ENCODE measurements at regions not wholly inside any gene's neighbourhood (a gene's known extent, or its start where the extent isn't known, plus 50 kb on each side); places are given as distances from the start of the nearest gene placed in this dataset.

DNA sequence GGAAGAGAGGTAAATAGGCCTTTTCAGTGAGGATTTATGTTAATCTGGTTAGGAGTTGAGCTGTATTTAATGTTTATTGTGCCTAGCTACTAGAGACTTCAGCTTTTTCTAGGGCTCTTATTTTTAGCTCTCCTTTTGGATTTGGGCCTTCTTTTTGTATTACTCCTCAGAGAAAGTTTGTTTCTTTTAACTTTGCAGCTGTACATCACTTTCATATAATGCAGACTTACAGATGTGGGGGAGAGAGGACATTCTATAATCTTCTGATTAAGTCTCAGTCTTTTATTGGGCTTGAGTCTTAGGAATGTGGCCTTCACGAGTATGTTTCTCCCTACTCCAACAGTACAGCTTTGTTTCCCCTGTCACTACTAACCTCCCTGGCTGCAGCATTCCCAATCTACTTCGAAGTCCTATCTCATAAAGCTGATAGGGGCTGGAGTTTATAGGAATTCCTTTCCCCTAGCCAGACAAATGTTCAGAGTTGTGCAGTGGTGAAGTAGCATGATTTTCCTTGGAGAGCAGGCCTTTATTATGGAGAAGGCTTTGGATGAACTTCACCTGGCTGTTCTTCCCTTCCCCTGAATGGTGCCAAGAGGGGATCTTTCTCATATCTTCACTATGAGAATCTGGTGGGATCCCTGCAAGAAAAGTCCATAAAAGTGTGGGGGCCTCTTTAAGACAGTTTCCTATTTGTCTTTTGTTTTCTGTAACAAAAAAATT, 82.2 kb upstream of the CBLB start:
- TF ChIP-seq, protein P1, sequence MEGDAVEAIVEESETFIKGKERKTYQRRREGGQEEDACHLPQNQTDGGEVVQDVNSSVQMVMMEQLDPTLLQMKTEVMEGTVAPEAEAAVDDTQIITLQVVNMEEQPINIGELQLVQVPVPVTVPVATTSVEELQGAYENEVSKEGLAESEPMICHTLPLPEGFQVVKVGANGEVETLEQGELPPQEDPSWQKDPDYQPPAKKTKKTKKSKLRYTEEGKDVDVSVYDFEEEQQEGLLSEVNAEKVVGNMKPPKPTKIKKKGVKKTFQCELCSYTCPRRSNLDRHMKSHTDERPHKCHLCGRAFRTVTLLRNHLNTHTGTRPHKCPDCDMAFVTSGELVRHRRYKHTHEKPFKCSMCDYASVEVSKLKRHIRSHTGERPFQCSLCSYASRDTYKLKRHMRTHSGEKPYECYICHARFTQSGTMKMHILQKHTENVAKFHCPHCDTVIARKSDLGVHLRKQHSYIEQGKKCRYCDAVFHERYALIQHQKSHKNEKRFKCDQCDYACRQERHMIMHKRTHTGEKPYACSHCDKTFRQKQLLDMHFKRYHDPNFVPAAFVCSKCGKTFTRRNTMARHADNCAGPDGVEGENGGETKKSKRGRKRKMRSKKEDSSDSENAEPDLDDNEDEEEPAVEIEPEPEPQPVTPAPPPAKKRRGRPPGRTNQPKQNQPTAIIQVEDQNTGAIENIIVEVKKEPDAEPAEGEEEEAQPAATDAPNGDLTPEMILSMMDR (IDR thresholded peaks at IDR 0.05; ENCODE audit: low read depth, low read length) = no peak
- no peak for TF ChIP-seq EZH2phosphoT487 (IDR thresholded peaks at IDR 0.05; ENCODE audit: low read depth)
